ENCODE measurements at regions not wholly inside any gene's neighbourhood (a gene's known extent, or its start where the extent isn't known, plus 50 kb on each side); places are given as distances from the start of the nearest gene placed in this dataset.
A peak's percentile ranks its signal among the peaks of the same experiment; 100 is the strongest.
"Not testable (repeated sequence)": the region's sequence is repeated elsewhere in the genome, so short reads cannot be mapped to it uniquely, and the experiment has no call there.

DNA sequence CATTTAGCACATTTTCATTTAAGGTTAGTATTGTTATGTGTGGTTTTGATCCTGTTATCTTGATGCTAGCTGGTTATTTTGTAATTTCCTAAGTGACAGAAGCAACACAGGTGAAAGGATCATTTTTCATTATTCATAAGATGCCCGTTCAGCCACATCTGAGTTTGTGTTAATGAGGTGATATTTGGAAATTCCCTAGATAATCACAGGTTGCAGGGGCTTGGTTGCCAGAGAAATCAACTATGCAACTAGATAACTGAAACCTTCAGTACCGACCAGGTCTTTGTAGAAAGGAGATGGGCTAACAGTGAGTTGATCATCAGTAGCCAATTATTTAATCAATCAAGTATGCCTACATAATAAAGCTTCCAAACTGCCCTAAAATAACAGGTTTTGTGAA is 121.3 kb upstream of the UFM1 start:
- TF ChIP-seq CTCF (IDR thresholded peaks at IDR 0.05; ENCODE audit: control insufficient read depth, insufficient read depth, low read depth, low read length, missing control alignments), result no peak
- H3K4me3 ChIP-seq (ENCODE audit: control insufficient read depth, low read depth, low read length), result no peak overlapping the region
- DNase-seq (ENCODE audit: low read depth), result no peak

- TF ChIP-seq CTCF (IDR thresholded peaks at IDR 0.05; ENCODE audit: control insufficient read depth, insufficient read depth, low read depth, low read length, missing control alignments), result no peak
- DNase-seq (ENCODE audit: low read depth), result no peak
These were observed 123.2 kb upstream of the UFM1 start for GRCh38 chr13:38226496-38226895.

GRCh38 chr13:38223089-38223488 is 126.6 kb upstream of the UFM1 start:
- TF ChIP-seq CTCF (IDR thresholded peaks at IDR 0.05; ENCODE audit: control insufficient read depth, insufficient read depth, low read depth, low read length, missing control alignments), result peak; percentile 51
- H3K4me3 ChIP-seq (ENCODE audit: control insufficient read depth, low read depth, low read length), result no peak overlapping the region
- DNase-seq (ENCODE audit: low read depth), result peak; percentile 24

More at GRCh38 chr13:38226496-38226895, 123.2 kb upstream of the UFM1 start:
- H3K4me3 ChIP-seq (ENCODE audit: control insufficient read depth, low read depth, low read length), result no peak overlapping the region

DNA sequence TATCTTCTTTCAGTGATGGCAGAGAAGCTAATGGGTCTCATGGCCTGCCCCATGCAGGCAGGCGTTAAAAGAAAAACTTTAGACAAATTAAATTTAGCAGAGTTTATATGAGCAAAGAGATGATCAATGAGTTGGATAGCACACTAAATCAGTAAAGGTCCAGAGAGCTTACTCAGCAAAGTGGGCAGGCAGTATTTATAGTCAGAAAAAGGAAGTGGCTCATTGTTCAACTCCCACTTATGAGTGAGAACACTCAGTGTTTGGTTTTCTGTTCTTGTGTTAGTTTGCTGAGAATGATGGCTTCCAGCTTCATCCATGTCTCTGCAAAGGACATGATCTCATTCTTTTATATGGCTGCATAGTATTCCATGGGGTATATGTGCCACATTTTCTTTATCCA is 128.5 kb upstream of the UFM1 start:
- DNase-seq (ENCODE audit: low read depth), result not testable (repeated sequence)

GRCh38 chr13:38216181-38216580 is 133.5 kb upstream of the UFM1 start:
- TF ChIP-seq CTCF (IDR thresholded peaks at IDR 0.05; ENCODE audit: control insufficient read depth, insufficient read depth, low read depth, low read length, missing control alignments), result no peak
- DNase-seq (ENCODE audit: low read depth), result no peak
- H3K4me3 ChIP-seq (ENCODE audit: control insufficient read depth, low read depth, low read length), result no peak overlapping the region

More for the DNA sequence above, 128.5 kb upstream of the UFM1 start:
- H3K4me3 ChIP-seq (ENCODE audit: control insufficient read depth, low read depth, low read length), result not testable (repeated sequence)

DNA sequence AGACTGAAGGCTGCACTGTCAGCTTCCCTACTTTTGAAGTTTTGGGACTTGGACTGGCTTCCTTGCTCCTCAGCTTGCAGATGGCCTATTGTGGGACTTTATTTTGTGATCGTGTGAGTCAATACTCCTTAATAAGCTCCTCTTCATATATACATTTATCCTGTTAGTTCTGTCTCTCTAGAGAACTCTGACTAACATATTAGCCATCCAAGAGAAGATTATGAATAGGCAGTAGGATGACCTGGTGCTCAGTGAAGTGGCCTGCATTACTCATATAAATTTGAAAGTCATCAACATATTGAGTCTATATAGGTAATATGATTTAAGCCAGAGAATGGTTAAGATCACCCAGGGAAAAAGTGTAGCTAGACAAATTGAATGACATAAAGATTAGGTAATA is 136.3 kb upstream of the UFM1 start:
- DNase-seq (ENCODE audit: low read depth), result peak; percentile 1
- no peak for TF ChIP-seq CTCF (IDR thresholded peaks at IDR 0.05; ENCODE audit: control insufficient read depth, insufficient read depth, low read depth, low read length, missing control alignments)
- H3K4me3 ChIP-seq (ENCODE audit: control insufficient read depth, low read depth, low read length), result no peak overlapping the region

DNA sequence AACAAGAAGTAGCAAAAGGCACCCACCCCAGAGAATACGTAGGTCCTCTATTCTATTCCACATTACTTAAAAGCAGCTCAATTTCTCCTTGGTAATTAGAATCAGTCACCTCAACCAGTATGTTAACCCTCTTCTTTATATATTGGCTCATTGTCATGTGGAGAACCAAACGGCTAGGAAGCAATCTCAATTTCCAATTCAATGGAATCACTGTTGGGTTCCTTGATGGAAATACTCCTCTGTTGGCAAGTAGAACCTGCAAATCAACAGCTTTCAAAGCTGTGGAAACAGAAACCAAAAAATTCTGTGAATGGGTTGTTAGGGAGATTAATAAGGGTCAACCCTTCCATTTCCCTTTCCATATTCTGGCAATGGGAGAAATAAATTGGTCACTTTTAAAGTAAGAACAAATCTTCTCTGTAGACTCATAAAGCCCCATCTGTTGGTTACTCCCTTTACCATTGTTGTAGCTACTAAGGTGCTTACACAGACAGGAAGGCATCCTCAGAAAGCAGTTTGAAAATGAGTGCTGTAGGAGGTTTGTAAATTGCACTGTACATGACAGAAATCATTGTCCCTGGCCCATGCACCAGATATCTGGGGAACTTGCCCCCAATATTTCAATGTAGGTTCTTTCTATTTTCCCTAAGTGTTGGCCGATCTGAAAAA is 138.6 kb upstream of the UFM1 start:
- no peak for TF ChIP-seq CTCF (IDR thresholded peaks at IDR 0.05; ENCODE audit: control insufficient read depth, insufficient read depth, low read depth, low read length, missing control alignments)
- no peak for DNase-seq (ENCODE audit: low read depth)
- H3K4me3 ChIP-seq (ENCODE audit: control insufficient read depth, low read depth, low read length), result no peak overlapping the region

Data from AG09309 (cell line).